Psoas muscle (tissue), 7 donors: ENCODE measurements at regions not wholly inside any gene's neighbourhood (a gene's known extent, or its start where the extent isn't known, plus 50 kb on each side); places are given as distances from the start of the nearest gene placed in this dataset.

ENCODE experiments used
- ATAC-seq, 4 donors: fragments of 200-7000 bp; cut with Tn5 transposase; one replicate each; pipeline ENCODE4 v1.9.1; 2020; ENCODE audit warnings: moderate library complexity in 3 of 4, mild to moderate bottlenecking in 2 of 4
- DNase-seq, 2 donors: peaks; one replicate each; pipeline ENCODE4 v3.0.0-alpha.2; 2020
- H3K27ac ChIP-seq: fragments of 200-600 bp; one replicate; pipeline ENCODE4 v1.8.0; 2022
- H3K27me3 ChIP-seq, 3 donors: fragments of 200-600 bp in 1 of 3; one replicate each; pipeline versions ENCODE4 v1.6.1 to v1.8.0; 2013 to 2022; ENCODE audit warnings: low read length in 2 of 3, mild to moderate bottlenecking in 2 of 3, moderate library complexity in 1 of 3; ENCODE audit not compliant: insufficient read depth in 3 of 3
- H3K36me3 ChIP-seq, 2 donors: fragments of 200-600 bp in 1 of 2; one replicate each; pipeline versions ENCODE4 v1.6.1 to v1.8.0; 2013 to 2022; ENCODE audit warnings: low read depth in 1 of 2, mild to moderate bottlenecking in 1 of 2, moderate library complexity in 1 of 2; ENCODE audit not compliant: insufficient read depth in 1 of 2
- H3K4me1 ChIP-seq: fragments of 200-600 bp; one replicate; pipeline ENCODE4 v1.8.0; 2022
- H3K4me3 ChIP-seq: fragments of 200-600 bp; one replicate; pipeline ENCODE4 v1.8.0; 2022; ENCODE audit warnings: mild to moderate bottlenecking
- H3K9me3 ChIP-seq: fragments of 200-600 bp; one replicate; pipeline ENCODE4 v1.8.0; 2022
- CTCF ChIP-seq: fragments of 200-600 bp; IDR thresholded peaks from one replicate; pipeline ENCODE4 v1.8.0; 2022; ENCODE audit warnings: antibody characterized with exemption
- WGBS, 3 donors: extraction: QIAGEN DNeasy Blood & Tissue Kit; methylation state at CpG; one replicate each; pipeline versions ENCODE4 v1.1.6 to v1.1.7; 2013; 5-methylcytosine and 5-hydroxymethylcytosine counted together
- intact Hi-C, 2 donors: fragments of 100-400 bp; cut with DNase I; formaldehyde crosslinking; loops; one replicate each; pipeline versions ENCODE4 v1.11.0 to v1.14.2; 2022
- donor health status: healthy with polysubstance abuse.
- donor health status: DM: no; HTN: no; CAD: no; lungs with moderate emphysema.
- donor health status: Bipolar disorder and iron deficiency.
- donor health status: healthy.
- donor health status: DM: yes; HTN: yes; CAD: no.
- donor health status: DM: no; HTN: no; CAD: no.
- donor health status: DM: yes; HTN: yes; CAD: no.

DNA sequence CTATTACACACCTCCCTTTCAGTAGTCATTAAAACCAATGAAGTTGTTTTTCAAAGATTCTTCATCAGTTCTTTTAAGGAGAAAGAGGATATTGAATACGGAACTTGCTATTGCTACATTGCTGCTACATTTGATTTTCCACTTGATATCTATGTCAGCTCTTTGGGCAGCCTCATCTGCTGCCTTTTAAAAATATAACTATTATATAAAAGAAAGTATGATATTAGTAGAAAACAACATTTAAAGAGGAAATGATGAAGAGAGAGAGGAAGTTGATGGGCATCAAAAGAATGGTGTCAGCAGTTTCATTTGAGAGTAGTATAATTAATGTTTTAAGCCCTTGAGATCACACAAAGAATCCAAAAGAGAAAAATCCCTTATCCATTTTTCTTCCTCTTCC, 171.4 kb downstream of the NFKBIZ start:
- DNase-seq (no peak), ATAC-seq (no peak)
- Histone ChIP-seq H3K9me3 (peaks cover 8% of the 10 kb centered on the region), H3K4me1 (no peaks in the 10 kb centered on the region), H3K36me3 (no peaks in the 10 kb centered on the region), H3K27ac (no peak overlapping the region), H3K27me3 (no peaks in the 10 kb centered on the region), H3K4me3 (no peak overlapping the region)
- 74 to 95% (median 83%) methylated on average over 1 of the region's 1 CpG for WGBS, 3 donors
- intact Hi-C loops = no loop called here
- TF ChIP-seq CTCF = no peak

DNA sequence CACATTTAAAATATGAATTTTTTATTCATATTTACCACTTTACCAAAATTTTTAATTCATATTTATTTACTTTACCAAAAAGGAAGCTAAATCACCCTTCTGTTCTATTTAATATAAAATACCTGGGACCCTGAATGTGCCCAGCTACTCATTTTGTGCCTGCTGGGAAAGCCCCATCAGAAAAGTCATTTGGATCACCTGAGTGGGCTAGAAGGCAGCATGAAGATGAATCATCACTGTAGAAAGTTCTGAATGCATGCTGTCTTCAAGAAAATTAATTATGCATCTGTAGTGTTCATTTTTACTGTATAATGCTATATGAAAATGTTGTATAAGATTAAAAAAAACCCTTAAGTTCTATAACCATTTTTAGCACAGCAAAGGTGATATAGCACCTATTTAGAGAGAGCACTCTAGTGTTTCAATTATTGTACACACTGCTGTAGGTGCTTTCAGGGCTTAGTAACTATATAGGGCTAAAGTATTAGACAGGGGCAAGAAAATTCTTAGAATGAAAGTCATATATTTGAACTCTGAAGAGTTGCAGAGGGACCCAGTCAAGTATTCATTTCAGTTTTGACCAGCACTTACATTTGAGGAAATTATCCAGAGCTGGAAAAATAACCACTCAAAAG, 175.1 kb downstream of the NFKBIZ start:
- TF ChIP-seq CTCF = no peak
- intact Hi-C loops = no loop called here
- no peak for DNase-seq

DNA sequence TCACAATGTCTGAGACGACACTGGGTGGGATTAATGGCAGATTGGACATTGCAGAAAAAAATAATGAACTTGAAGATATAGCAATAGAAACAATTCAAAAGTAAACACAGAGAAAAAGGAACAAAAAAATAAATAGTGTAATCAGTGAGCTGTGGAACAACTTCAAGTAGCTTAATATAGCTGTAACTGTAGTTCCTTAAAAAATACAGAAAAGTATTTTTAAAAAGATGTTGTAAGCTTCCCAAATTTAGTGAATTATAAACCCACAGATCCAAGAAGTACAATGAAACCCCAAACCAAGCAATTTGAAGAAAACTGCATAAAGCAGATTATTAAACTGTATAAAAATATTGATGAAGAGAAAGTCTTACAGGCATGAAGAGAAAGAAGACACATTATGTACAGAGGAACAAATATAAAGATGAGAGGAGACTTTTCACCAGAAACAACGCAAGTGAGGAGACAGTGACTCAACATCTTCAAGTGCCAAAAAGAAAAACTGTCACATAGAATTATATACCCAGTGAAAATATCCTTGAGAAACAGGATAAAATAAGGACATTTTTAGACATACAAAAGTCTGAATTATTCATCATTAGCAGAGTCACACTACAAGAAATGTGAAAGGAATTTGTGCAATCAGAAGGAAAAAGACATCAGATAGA, 176.4 kb downstream of the NFKBIZ start:
- WGBS, 3 donors = 71 to 81% (median 73%) methylated on average over 2 of the region's 2 CpGs
- ATAC-seq = no peak
- no peak for DNase-seq
- Histone ChIP-seq H3K36me3 (no peaks in the 10 kb centered on the region), H3K4me3 (no peak overlapping the region), H3K9me3 (no peaks in the 10 kb centered on the region), H3K4me1 (no peaks in the 10 kb centered on the region), H3K27ac (no peak overlapping the region), H3K27me3 (no peaks in the 10 kb centered on the region)
- intact Hi-C loops = no loop called here
- no peak for TF ChIP-seq CTCF

More for the DNA sequence above, 175.1 kb downstream of the NFKBIZ start:
- H3K27ac ChIP-seq = no peak overlapping the region
- no peaks in the 10 kb centered on the region for H3K9me3 ChIP-seq
- H3K4me1 ChIP-seq = no peaks in the 10 kb centered on the region
- no peak for ATAC-seq
- no peak overlapping the region for H3K4me3 ChIP-seq
- H3K36me3 ChIP-seq = no peaks in the 10 kb centered on the region
- no peaks in the 10 kb centered on the region for H3K27me3 ChIP-seq

DNA sequence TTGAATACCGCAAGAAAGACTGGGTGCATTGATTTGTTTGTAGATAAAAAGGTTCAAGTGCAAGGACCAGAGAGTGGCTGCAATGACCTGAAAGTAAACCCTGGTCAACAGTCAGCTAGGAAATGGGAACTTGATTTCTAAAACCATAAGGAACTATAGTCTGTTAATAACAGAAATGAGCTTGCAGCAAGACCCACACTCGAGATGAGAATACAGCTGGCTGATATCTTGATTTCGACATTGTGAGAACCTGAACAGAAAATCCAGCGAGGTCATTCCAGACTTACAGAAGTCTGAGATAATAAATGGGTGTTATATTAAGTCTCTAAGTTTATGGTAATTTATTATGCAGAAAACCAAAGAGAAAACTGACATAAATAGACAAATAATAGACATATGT, 177.3 kb downstream of the NFKBIZ start:
- DNase-seq = no peak
- no peak overlapping the region for H3K4me3 ChIP-seq
- WGBS, 3 donors = 79 to 83% (median 82%) methylated on average over 4 of the region's 4 CpGs
- H3K27me3 ChIP-seq = no peaks in the 10 kb centered on the region
- intact Hi-C loops = no loop called here
- no peak for TF ChIP-seq CTCF
- no peaks in the 10 kb centered on the region for H3K9me3 ChIP-seq
- no peaks in the 10 kb centered on the region for H3K4me1 ChIP-seq
- H3K27ac ChIP-seq = no peak overlapping the region
- ATAC-seq = no peak
- H3K36me3 ChIP-seq = no peaks in the 10 kb centered on the region

GRCh38 chr3:102030661-102031060, 181.3 kb downstream of the NFKBIZ start:
- no peak for TF ChIP-seq CTCF
- DNase-seq = no peak
- Histone ChIP-seq H3K4me3 (no peak overlapping the region), H3K9me3 (no peaks in the 10 kb centered on the region), H3K36me3 (no peaks in the 10 kb centered on the region), H3K4me1 (no peaks in the 10 kb centered on the region), H3K27ac (no peak overlapping the region), H3K27me3 (no peaks in the 10 kb centered on the region)
- intact Hi-C loops = no loop called here
- no peak for ATAC-seq
- 75 to 85% (median 78%) methylated on average over 2 of the region's 2 CpGs for WGBS, 3 donors
